GM13977 (cell line): ENCODE measurements at regions not wholly inside any gene's neighbourhood (a gene's known extent, or its start where the extent isn't known, plus 50 kb on each side); places are given as distances from the start of the nearest gene placed in this dataset.

Source experiments
- DNase-seq: peaks from one replicate; pipeline ENCODE4 v3.0.0; 2012; ENCODE audit warnings: low spot score
- in situ Hi-C: fragments of 300-500 bp; cut with MboI; formaldehyde crosslinking; loops from one replicate; pipeline ENCODE4 v1.12.0; 2022; ENCODE audit warnings: low sequenced_read_pairs, low pct_unique_long_range_greater_than_20kb, mixed read lengths, inconsistent platforms; ENCODE audit not compliant: unreplicated experiment
- TF ChIP-seq, protein P1 (sequence below): IDR thresholded peaks from 2 replicates; pipeline ENCODE4 v1.5.1; 2012; ENCODE audit warnings: mild to moderate bottlenecking, control low read depth; ENCODE audit not compliant: insufficient read depth; ENCODE audit errors: extremely low read depth, missing control alignments

DNA sequence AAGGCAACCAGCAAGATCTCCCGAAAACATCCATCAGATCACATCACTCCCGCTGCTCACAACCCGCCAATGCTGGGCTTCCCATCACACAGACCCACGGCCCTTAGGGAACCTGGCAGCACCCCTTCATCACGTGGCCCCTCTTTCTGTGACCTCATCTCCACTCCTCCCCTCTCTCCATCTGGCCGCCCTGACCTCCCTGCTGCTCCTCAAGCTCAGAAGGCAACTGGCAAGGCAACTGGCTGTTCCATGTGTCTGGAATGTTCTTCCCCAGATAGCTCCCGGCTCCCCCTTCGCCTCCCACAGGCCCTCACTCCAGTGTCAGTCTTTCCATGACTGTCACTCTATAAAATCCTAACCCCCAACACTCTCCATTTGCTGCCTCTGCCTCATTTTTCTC lies 113.0 kb upstream of the ERG start:
- TF ChIP-seq, protein P1, sequence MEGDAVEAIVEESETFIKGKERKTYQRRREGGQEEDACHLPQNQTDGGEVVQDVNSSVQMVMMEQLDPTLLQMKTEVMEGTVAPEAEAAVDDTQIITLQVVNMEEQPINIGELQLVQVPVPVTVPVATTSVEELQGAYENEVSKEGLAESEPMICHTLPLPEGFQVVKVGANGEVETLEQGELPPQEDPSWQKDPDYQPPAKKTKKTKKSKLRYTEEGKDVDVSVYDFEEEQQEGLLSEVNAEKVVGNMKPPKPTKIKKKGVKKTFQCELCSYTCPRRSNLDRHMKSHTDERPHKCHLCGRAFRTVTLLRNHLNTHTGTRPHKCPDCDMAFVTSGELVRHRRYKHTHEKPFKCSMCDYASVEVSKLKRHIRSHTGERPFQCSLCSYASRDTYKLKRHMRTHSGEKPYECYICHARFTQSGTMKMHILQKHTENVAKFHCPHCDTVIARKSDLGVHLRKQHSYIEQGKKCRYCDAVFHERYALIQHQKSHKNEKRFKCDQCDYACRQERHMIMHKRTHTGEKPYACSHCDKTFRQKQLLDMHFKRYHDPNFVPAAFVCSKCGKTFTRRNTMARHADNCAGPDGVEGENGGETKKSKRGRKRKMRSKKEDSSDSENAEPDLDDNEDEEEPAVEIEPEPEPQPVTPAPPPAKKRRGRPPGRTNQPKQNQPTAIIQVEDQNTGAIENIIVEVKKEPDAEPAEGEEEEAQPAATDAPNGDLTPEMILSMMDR: no peak
- DNase-seq: no peak
- in situ Hi-C loops: no loop called here

DNA sequence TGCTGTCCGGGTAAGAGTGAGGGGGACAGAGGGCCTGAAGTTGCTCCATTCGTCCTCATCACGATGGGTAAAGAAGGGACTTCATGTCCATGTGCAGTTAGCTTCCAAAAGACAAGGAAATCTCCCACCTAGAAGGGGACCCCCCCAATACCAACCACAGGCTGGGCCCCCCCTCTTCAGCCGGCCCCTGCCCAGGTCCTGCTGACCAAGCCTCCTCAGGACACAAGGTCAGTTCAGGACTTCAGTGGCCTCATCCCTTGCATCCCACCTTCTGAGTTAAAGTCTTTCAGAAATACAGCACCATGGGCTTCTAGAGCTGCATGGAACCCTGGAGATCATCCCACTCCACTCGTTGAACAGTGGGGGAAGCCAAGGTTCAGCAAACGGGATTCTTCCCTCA lies 115.4 kb upstream of the ERG start:
- TF ChIP-seq, protein P1: no peak
- no peak for DNase-seq
- in situ Hi-C loops: no loop called here

DNA sequence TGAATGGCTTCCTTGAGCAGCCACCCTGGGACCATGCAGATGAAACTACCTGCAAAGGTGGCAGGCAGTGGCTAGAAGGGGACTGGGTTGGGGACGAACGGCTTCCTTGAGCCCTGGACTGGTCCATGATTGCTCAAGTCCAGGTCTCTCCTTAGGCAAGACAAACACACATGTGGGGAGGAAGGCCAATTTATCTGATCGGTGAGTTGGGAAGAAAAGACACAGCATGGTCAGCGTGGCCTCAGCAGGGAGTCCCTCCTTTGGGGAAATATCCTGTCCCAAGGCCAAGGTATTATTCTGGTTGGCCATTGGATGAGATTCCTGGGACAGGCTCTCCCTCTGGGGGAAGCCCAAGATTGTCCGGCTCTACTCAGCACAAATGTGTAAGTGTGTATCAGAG lies 116.3 kb upstream of the ERG start:
- in situ Hi-C loops: no loop called here
- no peak for DNase-seq
- TF ChIP-seq, protein P1: no peak

GRCh38 chr21:38619480-38619879 lies 121.2 kb upstream of the ERG start:
- no peak for DNase-seq
- TF ChIP-seq, protein P1: no peak
- in situ Hi-C loops: no loop called here

DNA sequence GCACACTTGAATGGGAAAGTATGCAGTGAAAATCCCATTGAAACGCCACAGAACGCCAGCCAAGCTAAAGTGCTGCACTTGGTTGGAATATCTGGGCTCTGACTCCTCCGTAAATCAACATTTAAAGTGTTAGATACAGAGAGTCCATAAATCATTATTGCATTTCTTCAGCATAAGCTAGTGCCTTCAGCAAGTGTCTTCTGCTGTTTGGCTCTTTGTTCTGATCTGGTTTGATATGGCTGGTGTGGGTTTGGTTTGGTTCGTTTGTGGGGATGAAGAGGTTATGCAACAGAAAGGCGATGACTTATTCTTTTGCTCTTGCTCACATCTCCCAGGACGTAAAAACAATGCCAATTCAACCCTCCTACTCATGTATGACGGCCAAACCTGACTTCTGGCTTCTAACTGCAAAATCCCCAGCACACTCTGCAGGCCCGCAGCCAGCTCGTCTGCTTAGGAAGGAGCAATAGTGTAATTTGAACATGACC lies 121.8 kb upstream of the ERG start:
- DNase-seq: no peak
- in situ Hi-C loops: no loop called here
- TF ChIP-seq, protein P1: no peak

- TF ChIP-seq, protein P1: no peak
- in situ Hi-C loops: no loop called here
- DNase-seq: no peak
Measured at GRCh38 chr21:38621132-38621531, 122.9 kb upstream of the ERG start.
